ENCODE measurements at regions not wholly inside any gene's neighbourhood (a gene's known extent, or its start where the extent isn't known, plus 50 kb on each side); places are given as distances from the start of the nearest gene placed in this dataset.
A peak's percentile ranks its signal among the peaks of the same experiment; 100 is the strongest.

GRCh38 chr11:128157423-128158298 lies 429.7 kb downstream of the ETS1 start:
- peak; percentile 99 for TF ChIP-seq CTCF (IDR thresholded peaks at IDR 0.05; ENCODE audit: unreplicated experiment)
- no peak overlapping the region for H3K4me3 Mint-ChIP-seq (ENCODE audit: unreplicated experiment)
- no peaks in the 10 kb centered on the region for H3K9me3 Mint-ChIP-seq (ENCODE audit: unreplicated experiment)
- peaks cover 23% of the 10 kb centered on the region for H3K4me1 Mint-ChIP-seq (ENCODE audit: unreplicated experiment)
- DNase-seq (ENCODE audit: low spot score): peak; percentile 66
- peak overlapping the region; percentile 94 for H3K27ac Mint-ChIP-seq (ENCODE audit: unreplicated experiment)
- no peaks in the 10 kb centered on the region for H3K27me3 Mint-ChIP-seq (ENCODE audit: unreplicated experiment)
- H3K36me3 Mint-ChIP-seq (ENCODE audit: low read depth, unreplicated experiment): no peaks in the 10 kb centered on the region

GRCh38 chr11:128156486-128156885 lies 430.9 kb downstream of the ETS1 start:
- no peak overlapping the region for H3K27ac Mint-ChIP-seq (ENCODE audit: unreplicated experiment)
- no peaks in the 10 kb centered on the region for H3K9me3 Mint-ChIP-seq (ENCODE audit: unreplicated experiment)
- H3K4me3 Mint-ChIP-seq (ENCODE audit: unreplicated experiment): no peak overlapping the region
- no peaks in the 10 kb centered on the region for H3K27me3 Mint-ChIP-seq (ENCODE audit: unreplicated experiment)
- no peak for TF ChIP-seq CTCF (IDR thresholded peaks at IDR 0.05; ENCODE audit: unreplicated experiment)
- DNase-seq (ENCODE audit: low spot score): no peak
- H3K4me1 Mint-ChIP-seq (ENCODE audit: unreplicated experiment): peaks cover 22% of the 10 kb centered on the region
- no peaks in the 10 kb centered on the region for H3K36me3 Mint-ChIP-seq (ENCODE audit: low read depth, unreplicated experiment)

- H3K4me3 Mint-ChIP-seq (ENCODE audit: unreplicated experiment): no peak overlapping the region
- H3K36me3 Mint-ChIP-seq (ENCODE audit: low read depth, unreplicated experiment): no peaks in the 10 kb centered on the region
- H3K27me3 Mint-ChIP-seq (ENCODE audit: unreplicated experiment): no peaks in the 10 kb centered on the region
- DNase-seq (ENCODE audit: low spot score): no peak
- H3K9me3 Mint-ChIP-seq (ENCODE audit: unreplicated experiment): no peaks in the 10 kb centered on the region
- H3K4me1 Mint-ChIP-seq (ENCODE audit: unreplicated experiment): peaks cover 22% of the 10 kb centered on the region
- no peak overlapping the region for H3K27ac Mint-ChIP-seq (ENCODE audit: unreplicated experiment)
- TF ChIP-seq CTCF (IDR thresholded peaks at IDR 0.05; ENCODE audit: unreplicated experiment): no peak
Observed at GRCh38 chr11:128155590-128155989, 431.8 kb downstream of the ETS1 start.

GRCh38 chr11:128153697-128154048 lies 433.7 kb downstream of the ETS1 start:
- no peaks in the 10 kb centered on the region for H3K27me3 Mint-ChIP-seq (ENCODE audit: unreplicated experiment)
- no peak for TF ChIP-seq CTCF (IDR thresholded peaks at IDR 0.05; ENCODE audit: unreplicated experiment)
- H3K4me1 Mint-ChIP-seq (ENCODE audit: unreplicated experiment): peaks cover 22% of the 10 kb centered on the region
- peak overlapping the region; percentile 93 for H3K27ac Mint-ChIP-seq (ENCODE audit: unreplicated experiment)
- no peak overlapping the region for H3K4me3 Mint-ChIP-seq (ENCODE audit: unreplicated experiment)
- H3K36me3 Mint-ChIP-seq (ENCODE audit: low read depth, unreplicated experiment): no peaks in the 10 kb centered on the region
- DNase-seq (ENCODE audit: low spot score): peak; percentile 34
- no peaks in the 10 kb centered on the region for H3K9me3 Mint-ChIP-seq (ENCODE audit: unreplicated experiment)
